Muscle layer of colon (tissue), 2 donors: ENCODE measurements at regions not wholly inside any gene's neighbourhood (a gene's known extent, or its start where the extent isn't known, plus 50 kb on each side); places are given as distances from the start of the nearest gene placed in this dataset.

Experiments used
- H3K27ac ChIP-seq: one replicate; pipeline ENCODE4 v1.7.0; 2013; ENCODE audit warnings: low read depth, mild to moderate bottlenecking, low read length, moderate library complexity
- H3K27me3 ChIP-seq, 2 donors: one replicate each; pipeline ENCODE4 v1.7.0; 2013; ENCODE audit warnings: low read length in 2 of 2, mild to moderate bottlenecking in 2 of 2; ENCODE audit not compliant: insufficient read depth in 2 of 2, control insufficient read depth in 1 of 2
- H3K36me3 ChIP-seq: one replicate; pipeline ENCODE4 v1.7.0; 2013; ENCODE audit warnings: mild to moderate bottlenecking, low read length; ENCODE audit not compliant: insufficient read depth
- H3K4me1 ChIP-seq: one replicate; pipeline ENCODE4 v1.7.0; 2013; ENCODE audit warnings: mild to moderate bottlenecking, low read length; ENCODE audit not compliant: insufficient read depth
- H3K4me3 ChIP-seq, 2 donors: one replicate each; pipeline ENCODE4 v1.7.0; 2013; ENCODE audit warnings: low read length in 2 of 2, low read depth in 1 of 2, mild to moderate bottlenecking in 1 of 2, moderate library complexity in 1 of 2
- H3K9ac ChIP-seq: one replicate; pipeline ENCODE4 v1.7.0; 2013; ENCODE audit warnings: low read length
- H3K9me3 ChIP-seq: one replicate; pipeline ENCODE4 v1.7.0; 2013; ENCODE audit warnings: mild to moderate bottlenecking, low read length
- donor health status: abdominal sarcoma.
- donor health status: Adenocarcinoma of cecum.

DNA sequence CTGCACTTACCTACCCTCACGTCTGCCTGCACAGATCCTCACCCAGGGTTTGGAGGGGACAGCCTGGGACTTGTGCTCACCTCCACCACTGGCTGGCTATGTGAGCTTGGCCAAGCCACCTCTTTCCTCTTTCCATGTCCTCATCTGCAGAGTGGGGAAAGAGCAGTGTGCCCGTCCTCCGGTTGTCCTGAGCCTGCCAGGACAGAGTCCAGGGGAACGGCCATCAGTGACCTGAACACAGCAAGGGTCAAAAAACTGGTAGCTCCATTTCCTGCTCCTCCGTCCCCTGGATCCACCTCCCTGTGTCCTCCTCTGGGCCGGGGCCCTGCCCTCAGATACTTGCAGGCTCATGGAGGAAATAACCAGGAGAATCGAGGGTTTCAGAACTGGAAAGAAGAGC lies 187.7 kb downstream of the OLFM1 start:
- Histone ChIP-seq H3K27ac (no peak overlapping the region), H3K4me1 (no peaks in the 10 kb centered on the region), H3K27me3 (peaks cover 0 to 34% of the 10 kb centered on the region in 2 donors), H3K36me3 (no peaks in the 10 kb centered on the region), H3K9ac (no peak overlapping the region), H3K9me3 (no peaks in the 10 kb centered on the region), H3K4me3 (no peak overlapping the region)

DNA sequence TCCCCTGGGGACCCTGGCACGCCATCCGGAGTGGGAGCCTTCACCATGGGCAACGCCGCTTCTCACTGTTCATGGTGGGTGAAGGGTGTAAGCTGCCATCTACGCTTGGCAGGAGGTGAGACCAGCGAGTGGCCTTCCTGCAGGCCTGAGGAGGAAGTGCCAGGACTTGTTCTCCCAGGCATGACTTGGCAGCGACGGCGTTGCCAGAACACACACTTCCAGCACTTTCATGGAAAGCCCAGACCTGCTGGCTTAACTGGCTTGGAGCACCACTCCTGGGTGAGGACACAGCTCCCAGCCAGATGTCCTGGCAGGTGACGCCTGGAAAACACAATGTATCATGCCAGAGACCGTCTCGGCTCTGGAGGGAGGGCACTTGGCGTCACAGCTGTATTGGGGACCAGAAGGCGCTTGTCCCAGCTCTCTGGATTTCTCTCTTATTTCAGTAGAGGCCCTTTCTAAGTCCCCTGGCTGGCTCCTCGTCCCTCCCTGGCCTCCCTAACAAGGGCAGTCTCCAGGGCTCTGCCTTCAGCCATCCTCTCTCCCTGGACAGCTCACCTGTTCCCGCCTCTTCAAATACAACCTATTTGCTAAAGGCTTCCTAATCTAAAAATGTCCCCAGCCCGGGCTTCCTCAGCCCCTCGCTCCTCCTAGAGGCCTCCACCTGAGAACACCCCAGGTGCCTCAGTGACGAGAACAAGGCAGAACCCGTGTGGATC lies 188.3 kb downstream of the OLFM1 start:
- no peak overlapping the region for H3K27ac ChIP-seq
- H3K4me1 ChIP-seq, result no peaks in the 10 kb centered on the region
- H3K4me3 ChIP-seq, result no peak overlapping the region
- peaks cover 0 to 39% of the 10 kb centered on the region in 2 donors for H3K27me3 ChIP-seq
- no peaks in the 10 kb centered on the region for H3K9me3 ChIP-seq
- H3K36me3 ChIP-seq, result no peaks in the 10 kb centered on the region
- no peak overlapping the region for H3K9ac ChIP-seq

- H3K9ac ChIP-seq, result no peak overlapping the region
- no peaks in the 10 kb centered on the region for H3K9me3 ChIP-seq
- peaks cover 0 to 40% of the 10 kb centered on the region in 2 donors for H3K27me3 ChIP-seq
- no peak overlapping the region for H3K27ac ChIP-seq
- no peak overlapping the region for H3K4me3 ChIP-seq
- H3K36me3 ChIP-seq, result no peaks in the 10 kb centered on the region
- peaks cover 10% of the 10 kb centered on the region for H3K4me1 ChIP-seq
Observed at GRCh38 chr9:135277219-135278201, 190.0 kb downstream of the OLFM1 start.

DNA sequence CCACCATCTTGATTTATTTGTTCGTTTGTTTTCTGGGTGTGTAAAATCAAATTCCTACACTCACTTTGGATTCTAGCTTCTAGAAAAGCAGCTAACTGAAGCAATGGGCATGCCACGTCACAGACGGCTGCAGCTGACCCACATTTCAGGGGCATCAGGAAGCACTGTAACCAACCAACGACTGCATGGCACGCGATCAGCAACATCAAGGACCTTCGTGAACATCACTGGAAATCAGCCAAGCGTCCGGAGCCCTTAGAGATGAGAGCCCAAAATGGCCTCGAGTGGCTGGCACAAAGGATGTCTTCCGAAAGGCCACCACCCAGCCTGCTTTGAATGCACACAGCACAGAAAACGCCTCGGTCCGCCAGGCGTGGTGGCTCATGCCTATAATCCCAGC lies 191.1 kb downstream of the OLFM1 start:
- Histone ChIP-seq H3K27me3 (peaks cover 0 to 29% of the 10 kb centered on the region in 2 donors), H3K4me1 (peaks cover 10% of the 10 kb centered on the region), H3K4me3 (no peak overlapping the region), H3K9me3 (no peaks in the 10 kb centered on the region), H3K36me3 (no peaks in the 10 kb centered on the region), H3K27ac (no peak overlapping the region), H3K9ac (no peak overlapping the region)

DNA sequence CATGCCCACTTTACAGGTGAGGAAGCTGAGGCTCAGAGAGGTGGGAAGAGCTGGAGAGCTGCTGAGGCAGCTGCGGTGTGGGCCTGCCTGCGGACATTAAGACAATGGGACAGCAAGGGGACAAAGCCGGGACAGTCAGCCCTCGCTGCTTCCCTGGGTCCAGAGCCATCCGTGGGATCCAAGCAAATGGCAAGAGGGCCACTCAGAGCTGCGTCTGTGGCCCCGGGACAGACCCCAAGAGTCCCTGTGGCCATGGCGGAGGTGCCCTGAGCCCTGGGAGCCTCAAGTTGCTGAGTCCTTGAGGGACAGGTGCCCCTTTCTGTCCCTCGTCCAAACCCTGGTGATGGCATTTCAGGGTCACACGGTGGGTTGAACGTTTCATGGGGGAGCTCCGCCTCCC lies 191.9 kb downstream of the OLFM1 start:
- Histone ChIP-seq H3K36me3 (no peaks in the 10 kb centered on the region), H3K27me3 (peaks cover 0 to 25% of the 10 kb centered on the region in 2 donors), H3K4me1 (peaks cover 10% of the 10 kb centered on the region), H3K9ac (no peak overlapping the region), H3K27ac (no peak overlapping the region), H3K4me3 (no peak overlapping the region), H3K9me3 (no peaks in the 10 kb centered on the region)

GRCh38 chr9:135279834-135280393 lies 192.4 kb downstream of the OLFM1 start:
- no peak overlapping the region for H3K27ac ChIP-seq
- H3K9me3 ChIP-seq, result no peaks in the 10 kb centered on the region
- H3K27me3 ChIP-seq, result peaks cover 0 to 30% of the 10 kb centered on the region in 2 donors
- H3K36me3 ChIP-seq, result no peaks in the 10 kb centered on the region
- H3K4me1 ChIP-seq, result peaks cover 10% of the 10 kb centered on the region
- H3K9ac ChIP-seq, result no peak overlapping the region
- H3K4me3 ChIP-seq, result no peak overlapping the region

DNA sequence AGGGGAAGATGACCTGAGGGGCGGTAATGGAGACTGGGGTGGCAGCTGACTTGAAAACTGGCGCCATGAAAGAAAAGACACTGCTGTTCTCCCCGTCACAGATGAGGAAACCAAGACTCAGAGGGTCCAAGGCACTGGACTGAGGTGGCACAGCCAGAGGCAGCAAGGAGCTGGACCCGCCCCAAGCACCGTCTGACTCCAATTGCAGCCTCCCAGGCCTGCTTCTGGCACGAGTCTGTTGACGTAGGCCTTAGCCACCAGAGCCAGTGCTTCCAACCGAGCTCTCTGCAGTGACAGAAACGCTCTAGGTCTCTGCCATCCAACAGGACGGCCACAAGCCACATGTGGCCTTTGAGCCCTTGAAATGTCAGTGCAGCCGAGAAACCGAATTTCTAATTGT lies 193.2 kb downstream of the OLFM1 start:
- H3K4me1 ChIP-seq, result peaks cover 10% of the 10 kb centered on the region
- H3K9me3 ChIP-seq, result no peaks in the 10 kb centered on the region
- H3K27me3 ChIP-seq, result peaks cover 0 to 30% of the 10 kb centered on the region in 2 donors
- no peak overlapping the region for H3K4me3 ChIP-seq
- H3K9ac ChIP-seq, result no peak overlapping the region
- H3K36me3 ChIP-seq, result no peaks in the 10 kb centered on the region
- H3K27ac ChIP-seq, result no peak overlapping the region

DNA sequence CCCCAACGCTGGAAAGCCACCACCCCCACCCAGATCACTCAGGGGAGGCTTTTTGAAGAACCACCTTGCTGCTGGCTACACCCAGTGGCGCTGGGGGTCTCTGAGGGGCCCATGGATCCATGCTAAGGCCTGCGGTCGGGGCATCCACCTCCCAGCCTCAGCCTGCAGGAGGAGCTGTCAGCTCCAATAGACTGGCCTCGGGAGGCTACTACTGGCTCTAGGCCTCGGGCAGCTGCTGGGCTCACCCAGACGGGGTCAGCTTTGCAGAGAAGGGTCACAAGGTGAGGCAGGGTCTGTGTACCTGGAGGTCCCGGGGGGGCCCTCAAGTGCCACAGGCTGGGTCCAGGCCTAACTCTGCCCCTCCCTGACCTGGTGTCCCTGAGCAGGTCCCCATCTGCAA lies 193.7 kb downstream of the OLFM1 start:
- H3K36me3 ChIP-seq, result no peaks in the 10 kb centered on the region
- no peak overlapping the region for H3K4me3 ChIP-seq
- H3K27ac ChIP-seq, result no peak overlapping the region
- H3K9ac ChIP-seq, result no peak overlapping the region
- no peaks in the 10 kb centered on the region for H3K9me3 ChIP-seq
- H3K27me3 ChIP-seq, result peaks cover 0 to 25% of the 10 kb centered on the region in 2 donors
- peaks cover 10% of the 10 kb centered on the region for H3K4me1 ChIP-seq

- Histone ChIP-seq H3K4me3 (no peak overlapping the region), H3K36me3 (no peaks in the 10 kb centered on the region), H3K9me3 (no peaks in the 10 kb centered on the region), H3K27ac (no peak overlapping the region), H3K27me3 (peaks cover 0 to 25% of the 10 kb centered on the region in 2 donors), H3K4me1 (peaks cover 10% of the 10 kb centered on the region), H3K9ac (no peak overlapping the region)
Observed at GRCh38 chr9:135281791-135282737, 194.6 kb downstream of the OLFM1 start.

GRCh38 chr9:135282808-135283207 lies 195.3 kb downstream of the OLFM1 start:
- H3K36me3 ChIP-seq, result no peaks in the 10 kb centered on the region
- H3K27ac ChIP-seq, result no peak overlapping the region
- no peaks in the 10 kb centered on the region for H3K9me3 ChIP-seq
- H3K4me3 ChIP-seq, result no peak overlapping the region
- no peak overlapping the region for H3K9ac ChIP-seq
- peaks cover 0 to 25% of the 10 kb centered on the region in 2 donors for H3K27me3 ChIP-seq
- peaks cover 10% of the 10 kb centered on the region for H3K4me1 ChIP-seq
